Peyer's patch (tissue), 4 donors: ENCODE measurements at regions not wholly inside any gene's neighbourhood (a gene's known extent, or its start where the extent isn't known, plus 50 kb on each side); places are given as distances from the start of the nearest gene placed in this dataset.

Experiments
- POLR2A ChIP-seq, 2 donors: fragments of 450-650 bp; IDR thresholded peaks; one replicate each; pipeline ENCODE4 v1.5.1; 2017; ENCODE audit warnings: antibody characterized with exemption in 2 of 2, mild to moderate bottlenecking in 2 of 2, moderate library complexity in 2 of 2
- TF ChIP-seq, protein P1 (sequence below), 6 experiments: fragments of 450-650 bp in 4 of 6; fragments of 200-600 bp in 2 of 6; sonication (generic) in 1 of 6; IDR thresholded peaks; one replicate each; pipeline ENCODE4 v1.5.1; 2017 to 2019; ENCODE audit warnings: antibody characterized with exemption in 6 of 6, mild to moderate bottlenecking in 3 of 6, moderate library complexity in 1 of 6

DNA sequence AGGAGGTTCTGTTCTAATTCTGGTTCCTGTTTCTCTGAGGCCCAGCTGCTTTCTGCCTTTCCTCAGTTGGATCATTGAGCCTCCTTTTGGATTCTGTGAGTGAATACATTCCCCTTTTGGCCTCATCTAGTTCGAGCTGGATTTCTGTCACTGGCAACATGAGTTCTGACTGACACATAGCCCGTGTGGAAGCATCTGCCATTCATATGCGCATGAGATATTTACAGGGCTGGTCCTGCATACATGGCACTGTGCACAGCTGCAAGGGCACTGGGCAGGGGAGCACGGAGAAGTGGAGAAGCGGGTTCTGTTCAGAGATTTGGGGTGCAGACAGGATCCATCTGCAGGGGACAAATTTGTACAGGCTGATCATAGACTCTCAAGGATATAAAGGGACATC is 352.8 kb downstream of the RPS24 start:
- TF ChIP-seq, protein P1, sequence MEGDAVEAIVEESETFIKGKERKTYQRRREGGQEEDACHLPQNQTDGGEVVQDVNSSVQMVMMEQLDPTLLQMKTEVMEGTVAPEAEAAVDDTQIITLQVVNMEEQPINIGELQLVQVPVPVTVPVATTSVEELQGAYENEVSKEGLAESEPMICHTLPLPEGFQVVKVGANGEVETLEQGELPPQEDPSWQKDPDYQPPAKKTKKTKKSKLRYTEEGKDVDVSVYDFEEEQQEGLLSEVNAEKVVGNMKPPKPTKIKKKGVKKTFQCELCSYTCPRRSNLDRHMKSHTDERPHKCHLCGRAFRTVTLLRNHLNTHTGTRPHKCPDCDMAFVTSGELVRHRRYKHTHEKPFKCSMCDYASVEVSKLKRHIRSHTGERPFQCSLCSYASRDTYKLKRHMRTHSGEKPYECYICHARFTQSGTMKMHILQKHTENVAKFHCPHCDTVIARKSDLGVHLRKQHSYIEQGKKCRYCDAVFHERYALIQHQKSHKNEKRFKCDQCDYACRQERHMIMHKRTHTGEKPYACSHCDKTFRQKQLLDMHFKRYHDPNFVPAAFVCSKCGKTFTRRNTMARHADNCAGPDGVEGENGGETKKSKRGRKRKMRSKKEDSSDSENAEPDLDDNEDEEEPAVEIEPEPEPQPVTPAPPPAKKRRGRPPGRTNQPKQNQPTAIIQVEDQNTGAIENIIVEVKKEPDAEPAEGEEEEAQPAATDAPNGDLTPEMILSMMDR (IDR thresholded peaks at IDR 0.05) = no peak
- TF ChIP-seq POLR2A (IDR thresholded peaks at IDR 0.05) = no peak
